ENCODE measurements at regions not wholly inside any gene's neighbourhood (a gene's known extent, or its start where the extent isn't known, plus 50 kb on each side); places are given as distances from the start of the nearest gene placed in this dataset.

DNA sequence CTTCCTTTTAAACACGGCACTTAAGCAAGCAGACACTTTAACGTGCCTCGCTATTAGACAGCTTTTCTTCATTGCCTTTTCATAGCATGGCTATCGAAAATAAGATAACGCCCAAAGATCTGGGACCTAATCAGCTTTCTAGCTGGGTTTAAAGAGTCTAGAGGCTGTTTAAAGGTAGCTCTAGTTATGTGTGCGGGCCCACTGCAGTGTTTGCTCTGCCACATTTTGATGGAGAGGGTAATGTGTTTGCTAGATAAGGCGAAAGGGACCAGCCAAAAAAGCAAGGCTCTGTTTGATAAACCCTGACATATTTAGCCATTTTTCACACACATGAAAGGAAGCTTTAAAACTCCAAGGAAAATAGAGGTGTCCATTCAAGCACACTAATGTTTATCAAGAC, 91.6 kb downstream of the NR2F2 start:
- Histone ChIP-seq H3K9me3 (no peaks in the 10 kb centered on the region), H3K27me3 (peaks cover 6% of the 10 kb centered on the region), H3K4me1 (peaks cover under 1 to 1% of the 10 kb centered on the region in 2 donors), H3K27ac (no peak overlapping the region), H3K36me3 (no peaks in the 10 kb centered on the region), H3K4me3 (replicated peaks in 1 of 3) (no peak overlapping the region)
- 46 to 49% methylated on average over 7 of the region's 7 CpGs for WGBS, 2 donors
- intact Hi-C loops (cut with DNase I) = no loop called here
- TF ChIP-seq POLR2A (IDR thresholded peaks at IDR 0.05) (no peak), CTCF (IDR thresholded peaks at IDR 0.05) (no peak)
- no peak for DNase-seq

GRCh38 chr15:96424674-96425073, 94.2 kb downstream of the NR2F2 start:
- DNase-seq = no peak
- Histone ChIP-seq H3K9me3 (no peaks in the 10 kb centered on the region), H3K4me1 (no peaks in the 10 kb centered on the region), H3K4me3 (replicated peaks in 1 of 3) (no peak overlapping the region), H3K27me3 (no peaks in the 10 kb centered on the region), H3K36me3 (no peaks in the 10 kb centered on the region), H3K27ac (no peak overlapping the region)
- TF ChIP-seq CTCF (IDR thresholded peaks at IDR 0.05) (no peak), POLR2A (IDR thresholded peaks at IDR 0.05) (no peak)
- intact Hi-C loops (cut with DNase I) = no loop called here
- 95 to 97% methylated on average over 4 of the region's 4 CpGs for WGBS, 2 donors

GRCh38 chr15:96428742-96429141, 98.2 kb downstream of the NR2F2 start:
- no peaks in the 10 kb centered on the region for H3K9me3 ChIP-seq
- H3K27ac ChIP-seq = no peak overlapping the region
- no peaks in the 10 kb centered on the region for H3K36me3 ChIP-seq
- DNase-seq = no peak
- intact Hi-C loops (cut with DNase I) = no loop called here
- no peaks in the 10 kb centered on the region for H3K4me1 ChIP-seq
- no peak overlapping the region for H3K4me3 ChIP-seq (replicated peaks in 1 of 3)
- H3K27me3 ChIP-seq = no peaks in the 10 kb centered on the region
- TF ChIP-seq CTCF (IDR thresholded peaks at IDR 0.05) = no peak
- no peak for TF ChIP-seq POLR2A (IDR thresholded peaks at IDR 0.05)

- Histone ChIP-seq H3K9me3 (no peaks in the 10 kb centered on the region), H3K27ac (no peak overlapping the region), H3K4me1 (no peaks in the 10 kb centered on the region), H3K4me3 (replicated peaks in 1 of 3) (no peak overlapping the region), H3K27me3 (no peaks in the 10 kb centered on the region), H3K36me3 (no peaks in the 10 kb centered on the region)
- intact Hi-C loops (cut with DNase I) = no loop called here
- DNase-seq = no peak
- 72 to 73% methylated on average over 5 of the region's 5 CpGs for WGBS, 2 donors
- TF ChIP-seq CTCF (IDR thresholded peaks at IDR 0.05) = no peak
Observed at GRCh38 chr15:96431786-96432185, 101.3 kb downstream of the NR2F2 start.

DNA sequence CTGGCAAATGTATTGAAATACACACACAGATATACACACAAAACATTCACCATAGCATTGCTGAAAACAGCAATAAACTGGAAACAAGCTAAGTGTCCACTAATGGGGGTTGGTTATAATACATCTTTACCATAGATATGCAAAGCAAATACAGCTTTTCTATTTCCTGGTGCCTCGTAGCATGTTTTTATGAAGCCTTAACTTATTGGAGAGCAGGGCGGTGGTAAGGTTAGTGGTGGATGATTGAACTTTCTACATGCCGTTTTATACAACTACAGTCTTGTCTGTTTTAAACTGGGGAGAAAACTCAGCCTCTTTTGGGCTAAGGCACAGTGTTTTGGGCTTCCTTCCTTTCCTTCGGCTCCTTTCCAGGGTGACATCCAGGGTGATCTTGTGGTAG, 104.5 kb downstream of the NR2F2 start:
- DNase-seq = no peak
- no peaks in the 10 kb centered on the region for H3K4me1 ChIP-seq
- intact Hi-C loops (cut with DNase I) = no loop called here
- H3K27me3 ChIP-seq = no peaks in the 10 kb centered on the region
- H3K9me3 ChIP-seq = no peaks in the 10 kb centered on the region
- H3K4me3 ChIP-seq (replicated peaks in 1 of 3) = no peak overlapping the region
- 84 to 87% methylated on average over 4 of the region's 4 CpGs for WGBS, 2 donors
- no peak for TF ChIP-seq CTCF (IDR thresholded peaks at IDR 0.05)
- no peak for TF ChIP-seq POLR2A (IDR thresholded peaks at IDR 0.05)
- H3K27ac ChIP-seq = no peak overlapping the region
- H3K36me3 ChIP-seq = no peaks in the 10 kb centered on the region

All from thyroid gland (tissue), 4 donors.